HEK293 (cell line): ENCODE measurements at regions not wholly inside any gene's neighbourhood (a gene's known extent, or its start where the extent isn't known, plus 50 kb on each side); places are given as distances from the start of the nearest gene placed in this dataset.

ENCODE experiments used
- CTCF ChIP-seq: fragments of 450-650 bp; formaldehyde crosslinking; IDR thresholded peaks from 2 replicates; pipeline ENCODE4 v1.5.1; 2016; ENCODE audit warnings: missing biosample characterization, missing genetic modification characterization
- SALL2 ChIP-seq: fragments of 450-650 bp; formaldehyde crosslinking; IDR thresholded peaks from 2 replicates; pipeline ENCODE4 v1.5.0; 2017; ENCODE audit warnings: missing biosample characterization, mild to moderate bottlenecking, missing genetic modification characterization, borderline replicate concordance
- ZNF274 ChIP-seq, 2 experiments: fragments of 200-500 bp in 1 of 2; fragments of 450-650 bp in 1 of 2; sonication (Bioruptor generic) in 1 of 2; formaldehyde crosslinking in 1 of 2; IDR thresholded peaks; 2 replicates each; pipeline versions ENCODE4 v1.5.1 to v1.6.1; 2014 to 2016; ENCODE audit warnings: borderline replicate concordance in 1 of 2, inconsistent platforms in 1 of 2, low read length in 1 of 2, missing biosample characterization in 1 of 2, missing genetic modification characterization in 1 of 2
- ZNF433 ChIP-seq: fragments of 450-650 bp; formaldehyde crosslinking; IDR thresholded peaks from 2 replicates; pipeline ENCODE4 v1.5.1; 2016; ENCODE audit warnings: missing biosample characterization, missing genetic modification characterization, low read depth
- ZNF513 ChIP-seq: fragments of 450-650 bp; IDR thresholded peaks from 2 replicates; pipeline ENCODE4 v1.5.1; 2018; ENCODE audit warnings: missing biosample characterization, missing genetic modification characterization
- ZNF610 ChIP-seq: fragments of 450-650 bp; formaldehyde crosslinking; IDR thresholded peaks from 2 replicates; pipeline ENCODE4 v1.5.1; 2016; ENCODE audit warnings: missing biosample characterization, missing genetic modification characterization, borderline replicate concordance
- ZNF701 ChIP-seq: fragments of 450-650 bp; formaldehyde crosslinking; IDR thresholded peaks from 2 replicates; pipeline ENCODE4 v1.5.1; 2016; ENCODE audit warnings: missing biosample characterization, missing genetic modification characterization
- TF ChIP-seq, protein P1 (sequence below): fragments of 450-650 bp; formaldehyde crosslinking; IDR thresholded peaks from 2 replicates; pipeline ENCODE4 v1.5.1; 2017; ENCODE audit warnings: missing biosample characterization, missing genetic modification characterization

DNA sequence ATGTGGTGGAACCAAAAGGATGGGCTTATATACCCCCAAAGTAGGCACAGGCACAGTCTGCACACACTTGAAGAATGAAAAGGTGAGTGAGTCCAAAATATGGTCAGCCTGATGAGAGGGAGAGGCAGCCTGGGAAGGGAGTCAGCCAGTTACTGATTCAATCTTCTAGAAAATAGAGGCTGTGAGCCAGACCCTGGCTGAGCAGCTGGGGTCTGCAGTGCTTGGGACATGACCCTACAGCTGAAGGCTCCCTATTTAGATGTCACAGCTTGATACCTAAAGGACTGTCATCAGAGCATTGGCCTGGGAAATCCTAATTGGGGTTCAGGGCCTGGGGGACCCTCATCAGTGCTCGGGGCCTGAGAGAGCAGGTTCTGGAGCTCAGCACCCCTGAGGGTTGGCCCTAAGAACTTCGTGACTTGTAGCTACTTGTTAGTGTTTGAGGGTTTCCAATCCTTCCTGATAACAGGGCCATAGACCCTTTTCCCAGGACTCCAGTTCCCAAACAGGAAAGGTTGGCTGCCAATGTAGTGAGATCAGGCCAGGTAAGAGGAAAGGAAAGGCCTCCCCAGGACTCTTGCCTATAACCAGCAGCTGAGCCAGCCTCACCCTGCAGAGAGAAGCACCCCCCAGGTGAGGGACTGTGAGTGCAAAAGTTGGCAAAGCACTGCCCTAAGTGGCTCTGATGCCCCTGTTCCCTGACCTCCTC lies 54.7 kb upstream of the SLCO2A1 start:
- TF ChIP-seq SALL2 (tag by site-specific recombination), result no peak
- TF ChIP-seq ZNF701 (tag by site-specific recombination), result no peak
- no peak for TF ChIP-seq ZNF513 (tag by site-specific recombination)
- TF ChIP-seq CTCF (tag by site-specific recombination), result no peak
- TF ChIP-seq, protein P1, sequence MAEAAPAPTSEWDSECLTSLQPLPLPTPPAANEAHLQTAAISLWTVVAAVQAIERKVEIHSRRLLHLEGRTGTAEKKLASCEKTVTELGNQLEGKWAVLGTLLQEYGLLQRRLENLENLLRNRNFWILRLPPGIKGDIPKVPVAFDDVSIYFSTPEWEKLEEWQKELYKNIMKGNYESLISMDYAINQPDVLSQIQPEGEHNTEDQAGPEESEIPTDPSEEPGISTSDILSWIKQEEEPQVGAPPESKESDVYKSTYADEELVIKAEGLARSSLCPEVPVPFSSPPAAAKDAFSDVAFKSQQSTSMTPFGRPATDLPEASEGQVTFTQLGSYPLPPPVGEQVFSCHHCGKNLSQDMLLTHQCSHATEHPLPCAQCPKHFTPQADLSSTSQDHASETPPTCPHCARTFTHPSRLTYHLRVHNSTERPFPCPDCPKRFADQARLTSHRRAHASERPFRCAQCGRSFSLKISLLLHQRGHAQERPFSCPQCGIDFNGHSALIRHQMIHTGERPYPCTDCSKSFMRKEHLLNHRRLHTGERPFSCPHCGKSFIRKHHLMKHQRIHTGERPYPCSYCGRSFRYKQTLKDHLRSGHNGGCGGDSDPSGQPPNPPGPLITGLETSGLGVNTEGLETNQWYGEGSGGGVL (tag by site-specific recombination), result no peak
- TF ChIP-seq ZNF274 (IDR thresholded peaks at IDR 0.05; ENCODE audit: low read length), result no peak
- no peak for TF ChIP-seq ZNF274 (tag by site-specific recombination; IDR thresholded peaks at IDR 0.05; ENCODE audit: borderline replicate concordance)
- no peak for TF ChIP-seq ZNF433
- TF ChIP-seq ZNF610, result no peak
